H9 (cell line): ENCODE measurements at regions not wholly inside any gene's neighbourhood (a gene's known extent, or its start where the extent isn't known, plus 50 kb on each side); places are given as distances from the start of the nearest gene placed in this dataset.

Source experiments
- DNase-seq: peaks from one replicate; pipeline ENCODE4 v3.0.0-alpha.2; 2017
- H2AFZ ChIP-seq: one replicate; pipeline ENCODE4 v1.6.1; 2013; ENCODE audit warnings: mild to moderate bottlenecking, low read length, control low read depth, moderate library complexity
- H2AK5ac ChIP-seq: 2 replicates; pipeline ENCODE4 v1.6.1; 2013; ENCODE audit warnings: low read length, control low read depth, mixed read lengths; ENCODE audit not compliant: insufficient read length
- H2BK120ac ChIP-seq: one replicate; pipeline ENCODE4 v1.6.1; 2013; ENCODE audit warnings: low read depth, mild to moderate bottlenecking, low read length, control low read depth, inconsistent platforms; ENCODE audit not compliant: poor library complexity, severe bottlenecking
- H2BK12ac ChIP-seq: 2 replicates; pipeline ENCODE4 v1.6.1; 2013; ENCODE audit warnings: low read length, control low read depth, mixed read lengths, low read depth; ENCODE audit not compliant: insufficient read length
- H2BK15ac ChIP-seq: 2 replicates; pipeline ENCODE4 v1.6.1; 2013; ENCODE audit warnings: low read depth, low read length, control low read depth
- H2BK20ac ChIP-seq: one replicate; pipeline ENCODE4 v1.6.1; 2013; ENCODE audit warnings: low read depth, mild to moderate bottlenecking, low read length, control low read depth, inconsistent platforms; ENCODE audit not compliant: poor library complexity, severe bottlenecking
- H2BK5ac ChIP-seq: 2 replicates; pipeline ENCODE4 v1.6.1; 2013; ENCODE audit warnings: low read length, control low read depth, mixed read lengths; ENCODE audit not compliant: insufficient read length
- H3K14ac ChIP-seq: 2 replicates; pipeline ENCODE4 v1.6.1; 2013; ENCODE audit warnings: low read length, control low read depth; ENCODE audit not compliant: insufficient read depth
- H3K18ac ChIP-seq: 2 replicates; pipeline ENCODE4 v1.6.1; 2013; ENCODE audit warnings: low read depth, mild to moderate bottlenecking, mixed read lengths, low read length, control low read depth; ENCODE audit not compliant: insufficient read length
- H3K23ac ChIP-seq: 2 replicates; pipeline ENCODE4 v1.6.1; 2013; ENCODE audit warnings: low read length, control low read depth, mixed read lengths, low read depth; ENCODE audit not compliant: insufficient read length
- H3K23me2 ChIP-seq: 2 replicates; pipeline ENCODE4 v1.6.1; 2013; ENCODE audit warnings: low read depth, mild to moderate bottlenecking, mixed read lengths, low read length, control low read depth; ENCODE audit not compliant: insufficient read length, poor library complexity, severe bottlenecking
- H3K27ac ChIP-seq: 2 replicates; pipeline ENCODE4 v1.5.1; 2013; ENCODE audit warnings: low read length, control low read depth, mixed read lengths, low read depth; ENCODE audit not compliant: insufficient read length
- H3K27me3 ChIP-seq: 2 replicates; pipeline ENCODE4 v1.6.1; 2013; ENCODE audit warnings: low read length, control low read depth, inconsistent platforms; ENCODE audit not compliant: insufficient read depth
- H3K4ac ChIP-seq: 2 replicates; pipeline ENCODE4 v1.6.1; 2013; ENCODE audit warnings: low read depth, mild to moderate bottlenecking, control low read depth, inconsistent platforms, low read length, moderate library complexity
- H3K4me1 ChIP-seq: 2 replicates; pipeline ENCODE4 v1.6.1; 2013; ENCODE audit warnings: low read length, control low read depth, inconsistent platforms; ENCODE audit not compliant: insufficient read depth
- H3K4me2 ChIP-seq: 2 replicates; pipeline ENCODE4 v1.6.1; 2013; ENCODE audit warnings: low read length, control low read depth, mixed read lengths; ENCODE audit not compliant: insufficient read length, insufficient read depth
- H3K56ac ChIP-seq: 2 replicates; pipeline ENCODE4 v1.6.1; 2013; ENCODE audit warnings: low read depth, mild to moderate bottlenecking, mixed read lengths, low read length, control low read depth; ENCODE audit not compliant: insufficient read length
- H3K79me1 ChIP-seq: 2 replicates; pipeline ENCODE4 v1.6.1; 2013; ENCODE audit warnings: low read depth, mild to moderate bottlenecking, moderate library complexity, low read length, control low read depth, inconsistent platforms; ENCODE audit not compliant: insufficient read depth, poor library complexity, severe bottlenecking
- H3K79me2 ChIP-seq: 2 replicates; pipeline ENCODE4 v1.6.1; 2013; ENCODE audit warnings: low read length, control low read depth, inconsistent platforms; ENCODE audit not compliant: insufficient read depth
- H3K9ac ChIP-seq: 2 replicates; pipeline ENCODE4 v1.6.1; 2013; ENCODE audit warnings: low read length, control low read depth, mixed read lengths; ENCODE audit not compliant: insufficient read length; ENCODE audit errors: extremely low read depth
- H3K9me3 ChIP-seq: one replicate; pipeline ENCODE4 v1.6.1; 2013; ENCODE audit warnings: low read depth, low read length, inconsistent platforms; ENCODE audit not compliant: control insufficient read depth
- H3T11ph ChIP-seq: one replicate; pipeline ENCODE4 v1.6.1; 2013; ENCODE audit warnings: mild to moderate bottlenecking, low read length, control low read depth, inconsistent platforms
- H4K20me1 ChIP-seq: one replicate; pipeline ENCODE4 v1.6.1; 2013; ENCODE audit not compliant: control insufficient read depth, insufficient read length, insufficient read depth
- H4K5ac ChIP-seq: 2 replicates; pipeline ENCODE4 v1.6.1; 2013; ENCODE audit warnings: low read depth, mild to moderate bottlenecking, mixed read lengths, low read length, control low read depth; ENCODE audit not compliant: insufficient read length
- H4K8ac ChIP-seq: replicated peaks from 2 replicates; pipeline ENCODE4 v1.6.1; 2013; ENCODE audit warnings: low read length, control low read depth, mixed read lengths, low read depth; ENCODE audit not compliant: insufficient read length
- H4K91ac ChIP-seq: 2 replicates; pipeline ENCODE4 v1.6.1; 2013; ENCODE audit warnings: low read depth, mild to moderate bottlenecking, moderate library complexity, mixed read lengths, low read length, control low read depth; ENCODE audit not compliant: insufficient read length
- H3K27ac Mint-ChIP-seq, 3 experiments: 2 replicates in 2 of 3; 3 replicates in 1 of 3; pipeline ENCODE4 v1.8.0; 2020 to 2021; ENCODE audit warnings: mixed read lengths in 3 of 3, mild to moderate bottlenecking in 1 of 3, moderate library complexity in 1 of 3
- H3K27me3 Mint-ChIP-seq: 2 replicates; pipeline ENCODE4 v1.8.0; 2021; ENCODE audit warnings: low read depth, mild to moderate bottlenecking, moderate library complexity, mixed read lengths
- H3K36me3 Mint-ChIP-seq, 3 experiments: 2 replicates in 2 of 3; 3 replicates in 1 of 3; pipeline ENCODE4 v1.8.0; 2020 to 2021; ENCODE audit warnings: low read depth in 3 of 3, mixed read lengths in 3 of 3; ENCODE audit not compliant: insufficient read depth in 1 of 3
- H3K4me1 Mint-ChIP-seq, 2 experiments: 2 replicates each; pipeline ENCODE4 v1.8.0; 2020; ENCODE audit warnings: mixed read lengths in 2 of 2
- H3K4me3 Mint-ChIP-seq, 2 experiments: 2 replicates in 1 of 2; 3 replicates in 1 of 2; pipeline ENCODE4 v1.8.0; 2020 to 2021; ENCODE audit warnings: mild to moderate bottlenecking in 2 of 2, mixed read lengths in 2 of 2, moderate library complexity in 1 of 2
- H3K9me3 Mint-ChIP-seq, 2 experiments: 2 replicates in 1 of 2; 3 replicates in 1 of 2; pipeline ENCODE4 v1.8.0; 2020; ENCODE audit warnings: mild to moderate bottlenecking in 2 of 2, mixed read lengths in 2 of 2, moderate library complexity in 1 of 2
- CTCF ChIP-seq: fragments of 200-600 bp; sonication (generic); conservative IDR thresholded peaks from 3 replicates; pipeline ENCODE4 v1.8.0; 2021; ENCODE audit warnings: antibody characterized with exemption, mild to moderate bottlenecking
- WGBS: extraction: QIAGEN DNeasy Blood & Tissue Kit; methylation state at CpG from one replicate; pipeline ENCODE4 v1.1.7; 2013; ENCODE audit warnings: missing lambda C conversion rate, low lambda C conversion rate, mixed read lengths; ENCODE audit not compliant: insufficient read length; ENCODE audit errors: extremely low coverage; 5-methylcytosine and 5-hydroxymethylcytosine counted together

GRCh38 chr17:77611791-77612502, 346.6 kb upstream of the TNRC6C start:
- Histone ChIP-seq H4K8ac (no peak overlapping the region), H2AK5ac (no peak overlapping the region), H2BK20ac (no peak overlapping the region), H3K23ac (no peak overlapping the region), H3K14ac (no peak overlapping the region), H3K4ac (no peak overlapping the region), H3K79me1 (no peaks in the 10 kb centered on the region), H2BK5ac (no peak overlapping the region), H2AFZ (no peak overlapping the region), H4K20me1 (no peaks in the 10 kb centered on the region), H3K27ac (no peak overlapping the region), H3T11ph (no peak overlapping the region), H3K4me1 (no peaks in the 10 kb centered on the region), H3K23me2 (no peaks in the 10 kb centered on the region), H3K56ac (no peak overlapping the region), H4K5ac (no peak overlapping the region), H2BK15ac (no peak overlapping the region; the same call in 1 of the 2 replicates), H4K91ac (no peak overlapping the region), H3K27me3 (no peaks in the 10 kb centered on the region), H3K9me3 (no peaks in the 10 kb centered on the region), H2BK12ac (no peak overlapping the region), H3K18ac (no peak overlapping the region), H3K79me2 (no peaks in the 10 kb centered on the region), H3K9ac (no peak overlapping the region), H3K4me2 (no peak overlapping the region), H2BK120ac (no peak overlapping the region)
- TF ChIP-seq CTCF = no peak
- Mint-ChIP-seq H3K9me3 (no peaks in the 10 kb centered on the region), H3K4me3 (no peak overlapping the region), H3K27ac (no peak overlapping the region), H3K27me3 (peaks cover 19% of the 10 kb centered on the region), H3K4me1 (peaks cover 6% of the 10 kb centered on the region in 2 experiments), H3K36me3 (peaks cover 0 to 2% (median 0%) of the 10 kb centered on the region in 3 experiments; a peak in 1 of 7 replicates)
- no CpG with 5 or more reads among the region's 16 CpGs for WGBS
- peak; percentile 20 for DNase-seq
